ENCODE measurements at regions not wholly inside any gene's neighbourhood (a gene's known extent, or its start where the extent isn't known, plus 50 kb on each side); places are given as distances from the start of the nearest gene placed in this dataset.

- TF ChIP-seq POLR2AphosphoS5 (IDR thresholded peaks at IDR 0.05) (no peak), POLR2A (IDR thresholded peaks at IDR 0.05) (no peak), EP300 (IDR thresholded peaks at IDR 0.05) (no peak), CTCF (IDR thresholded peaks at IDR 0.05) (no peak)
- H3K4me3 ChIP-seq, result no peak overlapping the region
- no peaks in the 10 kb centered on the region for H3K36me3 ChIP-seq
- H3K4me1 ChIP-seq, result no peaks in the 10 kb centered on the region
- 63% methylated on average over 3 of the region's 3 CpGs for WGBS
- peaks cover 6% of the 10 kb centered on the region for H3K9me3 ChIP-seq
- H3K27ac ChIP-seq, result no peak overlapping the region
- no peaks in the 10 kb centered on the region for H3K27me3 ChIP-seq
- no peak for DNase-seq (ENCODE audit: low spot score in 2 of 2)
These were observed 793.6 kb upstream of the INTU start for GRCh38 chr4:126838941-126839679.

- no peak for DNase-seq (ENCODE audit: low spot score in 2 of 2)
- no peaks in the 10 kb centered on the region for H3K4me1 ChIP-seq
- no peak overlapping the region for H3K27ac ChIP-seq
- no peak overlapping the region for H3K4me3 ChIP-seq
- H3K36me3 ChIP-seq, result no peaks in the 10 kb centered on the region
- no peaks in the 10 kb centered on the region for H3K27me3 ChIP-seq
- H3K9me3 ChIP-seq, result no peaks in the 10 kb centered on the region
- TF ChIP-seq POLR2A (IDR thresholded peaks at IDR 0.05), result no peak
- TF ChIP-seq POLR2AphosphoS5 (IDR thresholded peaks at IDR 0.05), result no peak
- TF ChIP-seq EP300 (IDR thresholded peaks at IDR 0.05), result no peak
- TF ChIP-seq CTCF (IDR thresholded peaks at IDR 0.05), result no peak
- no CpG with 5 or more reads among the region's 5 CpGs for WGBS
These were observed 789.2 kb upstream of the INTU start for GRCh38 chr4:126843492-126844067.

GRCh38 chr4:126850286-126850685 lies 782.5 kb upstream of the INTU start:
- DNase-seq (ENCODE audit: low spot score in 2 of 2), result no peak
- 44% methylated on average over 1 of the region's 1 CpG for whole genome bisulfite sequencing
- no peaks in the 10 kb centered on the region for H3K27me3 ChIP-seq
- H3K4me3 ChIP-seq, result no peak overlapping the region
- H3K4me1 ChIP-seq, result no peaks in the 10 kb centered on the region
- TF ChIP-seq EP300 (IDR thresholded peaks at IDR 0.05) (no peak), POLR2A (IDR thresholded peaks at IDR 0.05) (no peak), POLR2AphosphoS5 (IDR thresholded peaks at IDR 0.05) (no peak), CTCF (IDR thresholded peaks at IDR 0.05) (no peak)
- H3K9me3 ChIP-seq, result no peaks in the 10 kb centered on the region
- H3K27ac ChIP-seq, result no peak overlapping the region
- no peaks in the 10 kb centered on the region for H3K36me3 ChIP-seq

- Histone ChIP-seq H3K36me3 (no peaks in the 10 kb centered on the region), H3K4me3 (no peak overlapping the region), H3K27me3 (no peaks in the 10 kb centered on the region), H3K27ac (no peak overlapping the region), H3K9me3 (no peaks in the 10 kb centered on the region), H3K4me1 (no peaks in the 10 kb centered on the region)
- 91% methylated on average over 1 of the region's 1 CpG for WGBS
- TF ChIP-seq CTCF (IDR thresholded peaks at IDR 0.05) (no peak), POLR2AphosphoS5 (IDR thresholded peaks at IDR 0.05) (no peak), POLR2A (IDR thresholded peaks at IDR 0.05) (no peak), EP300 (IDR thresholded peaks at IDR 0.05) (no peak)
- DNase-seq (ENCODE audit: low spot score in 2 of 2), result no peak
These were observed 781.4 kb upstream of the INTU start for GRCh38 chr4:126851391-126851790.

GRCh38 chr4:126853715-126854114 lies 779.0 kb upstream of the INTU start:
- no peak for DNase-seq (ENCODE audit: low spot score in 2 of 2)
- TF ChIP-seq EP300 (IDR thresholded peaks at IDR 0.05) (no peak), POLR2AphosphoS5 (IDR thresholded peaks at IDR 0.05) (no peak), CTCF (IDR thresholded peaks at IDR 0.05) (no peak), POLR2A (IDR thresholded peaks at IDR 0.05) (no peak)
- no peaks in the 10 kb centered on the region for H3K27me3 ChIP-seq
- H3K9me3 ChIP-seq, result no peaks in the 10 kb centered on the region
- H3K36me3 ChIP-seq, result no peaks in the 10 kb centered on the region
- H3K4me1 ChIP-seq, result no peaks in the 10 kb centered on the region
- H3K27ac ChIP-seq, result no peak overlapping the region
- no peak overlapping the region for H3K4me3 ChIP-seq

All from suprapubic skin (tissue), 4 donors.